NCI-H526 (cell line): ENCODE measurements at regions not wholly inside any gene's neighbourhood (a gene's known extent, or its start where the extent isn't known, plus 50 kb on each side); places are given as distances from the start of the nearest gene placed in this dataset.
A peak's percentile ranks its signal among the peaks of the same experiment; 100 is the strongest.
"Not testable (repeated sequence)": the region's sequence is repeated elsewhere in the genome, so short reads cannot be mapped to it uniquely, and the experiment has no call there.

Experiments used
- DNase-seq, 2 experiments: peaks; one replicate each; lab custom pipeline; 2025; lab: John Stamatoyannopoulos, UW

DNA sequence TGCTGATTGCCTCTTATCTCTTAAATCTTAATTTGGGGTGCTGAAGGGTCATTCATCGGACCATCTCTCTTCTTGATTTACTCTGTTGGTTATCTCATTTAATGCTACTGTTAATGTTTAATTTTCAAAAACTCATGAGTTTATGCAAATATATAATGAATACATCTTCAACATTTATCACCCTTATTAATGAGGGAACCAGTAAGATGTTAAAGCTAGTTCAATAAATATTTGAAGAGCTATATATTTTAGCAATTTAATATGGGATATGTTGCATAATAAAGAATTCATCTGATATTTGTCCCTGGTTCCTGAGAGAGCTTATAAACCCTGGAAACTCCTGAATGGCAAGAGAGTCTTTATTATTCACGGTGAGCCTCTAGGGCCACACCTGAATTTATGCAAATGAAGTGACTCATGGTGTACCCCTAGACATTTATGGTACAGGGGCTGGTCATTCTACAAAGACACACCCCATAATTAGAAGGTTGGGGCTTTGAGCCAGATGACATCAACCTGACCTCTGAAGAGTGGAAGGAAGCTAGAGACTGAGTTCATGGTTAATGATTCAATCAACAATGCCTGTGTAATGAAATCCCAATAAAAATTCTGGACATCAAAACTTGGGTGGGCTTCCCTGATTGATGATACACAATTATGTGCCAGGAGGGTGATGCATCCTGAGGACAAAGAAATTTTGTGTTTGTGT, 339.5 kb upstream of the ZNF608 start:
- DNase-seq: no peak

DNA sequence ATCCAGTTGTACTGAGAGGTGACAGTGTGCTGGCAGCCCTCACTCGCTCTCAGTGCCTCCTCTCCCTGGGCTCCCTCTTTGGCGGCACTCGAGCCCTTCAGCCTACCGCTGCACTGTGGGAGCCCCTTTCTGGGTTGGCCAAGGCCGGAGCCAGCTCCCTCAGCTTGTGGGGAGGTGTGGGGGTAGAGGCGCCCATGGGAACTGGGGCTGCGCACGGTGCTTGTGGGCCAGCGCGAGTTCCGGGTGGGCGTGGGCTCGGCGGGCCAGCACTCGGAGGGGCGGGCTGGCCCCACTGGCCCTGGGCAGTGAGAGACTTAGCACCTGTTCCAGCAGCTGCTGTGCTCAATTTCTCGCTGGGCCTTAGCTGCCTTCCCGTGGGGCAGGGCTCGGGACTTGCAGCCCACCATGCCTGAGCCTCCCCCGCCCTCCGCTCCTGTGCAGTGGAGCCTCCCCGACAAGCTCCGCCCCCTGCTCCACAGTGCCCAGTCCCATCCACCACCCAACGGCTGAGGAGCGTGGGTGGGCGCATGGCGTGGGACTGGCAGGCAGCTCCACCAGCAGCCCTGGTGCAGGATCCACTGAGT, 342.2 kb upstream of the ZNF608 start:
- DNase-seq: no peak

DNA sequence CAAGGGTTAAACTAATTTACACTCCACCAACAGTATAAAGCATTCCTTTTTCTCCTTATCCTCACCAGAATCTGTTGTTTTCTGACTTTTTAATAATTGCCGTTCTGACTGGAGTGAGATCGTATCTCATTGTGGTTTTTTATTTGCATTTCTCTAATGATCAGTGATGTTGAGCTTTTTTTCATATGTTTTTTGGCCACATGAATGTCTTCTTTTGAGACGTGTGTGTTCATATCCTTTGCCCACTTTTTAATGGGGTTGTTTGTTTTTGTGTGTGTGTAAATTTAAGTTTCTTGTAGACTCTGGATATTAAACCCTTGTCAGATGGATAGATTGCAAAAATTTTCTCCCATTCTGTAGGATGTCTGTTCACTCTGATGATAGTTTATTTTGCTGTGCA, 345.7 kb upstream of the ZNF608 start:
- not testable (repeated sequence) for DNase-seq

DNA sequence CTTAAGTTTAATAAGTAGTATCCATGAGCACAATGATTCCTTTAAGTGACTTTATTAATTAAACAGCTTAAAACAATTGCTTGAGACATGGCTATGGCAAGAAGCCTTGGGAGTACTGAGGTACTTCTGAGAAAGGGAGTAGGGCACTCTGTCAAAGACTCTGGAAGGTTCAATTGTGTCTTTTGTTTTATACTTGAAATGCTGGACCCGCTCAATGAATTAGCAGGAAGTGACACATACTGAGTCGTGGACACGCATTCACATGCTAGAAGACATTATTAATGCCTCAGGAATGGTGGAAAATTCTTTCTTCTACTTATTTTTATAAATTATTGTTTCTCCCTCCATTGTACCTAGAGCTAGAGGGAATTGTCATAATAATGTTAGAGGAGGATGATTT, 347.3 kb upstream of the ZNF608 start:
- DNase-seq: no peak

DNA sequence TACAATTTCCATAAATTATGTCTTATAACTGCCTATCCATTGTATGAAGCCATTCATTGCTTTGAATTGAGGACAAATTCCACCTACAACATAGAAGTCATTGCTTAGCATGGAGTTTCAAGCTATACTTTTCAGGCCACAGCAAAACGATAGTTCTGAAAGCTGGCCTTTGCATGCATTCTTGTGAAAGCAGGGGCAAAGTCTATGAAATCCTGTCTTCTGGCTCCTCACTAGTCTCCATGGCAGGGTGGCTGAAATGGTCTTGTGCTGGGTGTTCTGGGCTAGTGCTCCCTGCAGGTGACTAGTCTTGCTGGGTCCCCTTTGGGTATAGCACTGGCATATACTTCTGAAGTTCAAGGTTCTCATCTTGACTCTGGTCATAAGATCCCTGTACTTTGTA, 353.9 kb upstream of the ZNF608 start:
- no peak for DNase-seq

DNA sequence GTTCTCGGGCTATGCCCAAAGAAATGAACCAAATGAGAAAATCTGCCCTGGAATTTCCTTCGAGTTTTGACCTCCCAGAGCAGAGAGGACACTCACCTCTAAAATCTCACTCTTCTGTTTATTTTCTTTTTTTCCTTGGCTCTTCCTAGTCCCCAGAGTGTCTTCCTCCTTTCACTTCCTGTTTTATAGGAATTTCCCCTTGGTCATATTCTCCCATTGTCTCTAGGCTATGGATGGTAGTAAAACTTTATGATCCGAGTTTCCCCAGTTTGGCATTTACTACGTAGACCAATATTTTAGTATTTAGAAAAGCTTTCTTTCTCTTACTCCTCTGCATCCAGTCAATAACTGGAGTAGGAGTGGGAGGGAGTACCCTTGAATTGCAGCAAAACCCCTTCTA, 354.5 kb upstream of the ZNF608 start:
- no peak for DNase-seq

DNA sequence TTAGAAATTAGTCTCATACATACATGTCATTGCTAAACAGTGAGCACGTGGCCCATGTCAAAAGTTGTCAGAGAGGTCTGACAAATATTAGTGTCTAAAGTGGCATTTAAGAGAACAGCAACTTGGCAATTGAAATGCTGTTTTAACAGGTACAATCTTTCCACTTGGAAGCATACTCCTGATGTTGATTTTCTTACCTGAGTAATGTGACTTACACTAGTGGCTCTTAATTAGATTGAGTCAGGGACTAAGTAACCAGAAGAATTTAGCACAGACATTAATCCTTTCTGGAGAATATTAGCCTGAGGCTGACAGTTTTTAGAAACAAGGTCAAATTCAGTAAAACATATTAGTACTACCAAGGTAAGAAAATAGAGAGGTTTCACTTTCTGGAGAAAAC, 357.0 kb upstream of the ZNF608 start:
- no peak for DNase-seq

DNA sequence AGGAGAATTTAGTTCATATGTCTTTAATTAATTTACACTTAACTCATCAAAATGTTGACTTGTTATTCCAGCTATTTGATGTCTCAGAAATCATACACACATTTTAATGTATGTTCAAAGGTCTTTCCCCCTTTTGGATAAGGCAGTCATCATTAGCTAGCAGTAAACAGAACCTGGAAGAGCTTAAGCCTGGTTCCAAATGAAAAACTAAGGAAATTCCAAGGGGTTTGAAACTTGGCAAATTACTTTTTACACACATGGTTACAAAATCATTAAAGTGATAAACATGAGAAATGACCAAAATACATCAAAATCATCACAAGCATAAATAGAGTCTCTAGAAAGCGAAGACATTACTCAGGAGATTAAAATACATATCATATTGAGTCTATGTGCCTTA, 359.8 kb upstream of the ZNF608 start:
- DNase-seq: no peak

DNA sequence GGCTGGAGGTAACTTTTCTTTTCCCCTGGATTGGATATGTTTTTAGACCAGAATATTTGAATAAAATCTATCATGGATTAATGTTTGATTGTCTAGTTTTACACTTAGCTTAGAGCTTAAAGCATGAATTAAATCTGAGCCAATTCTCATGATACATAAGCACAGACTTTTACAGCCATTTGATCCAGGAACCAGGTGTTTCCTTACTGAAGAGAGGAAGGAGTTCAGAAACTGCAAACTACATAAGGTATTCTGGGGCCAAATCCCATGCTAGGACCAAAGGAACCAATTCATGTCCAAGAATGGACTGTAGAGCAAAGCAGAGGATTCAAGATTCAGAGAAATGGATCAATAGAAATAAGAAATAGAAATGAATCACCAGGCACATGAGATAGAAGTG, 360.4 kb upstream of the ZNF608 start:
- no peak for DNase-seq

DNA sequence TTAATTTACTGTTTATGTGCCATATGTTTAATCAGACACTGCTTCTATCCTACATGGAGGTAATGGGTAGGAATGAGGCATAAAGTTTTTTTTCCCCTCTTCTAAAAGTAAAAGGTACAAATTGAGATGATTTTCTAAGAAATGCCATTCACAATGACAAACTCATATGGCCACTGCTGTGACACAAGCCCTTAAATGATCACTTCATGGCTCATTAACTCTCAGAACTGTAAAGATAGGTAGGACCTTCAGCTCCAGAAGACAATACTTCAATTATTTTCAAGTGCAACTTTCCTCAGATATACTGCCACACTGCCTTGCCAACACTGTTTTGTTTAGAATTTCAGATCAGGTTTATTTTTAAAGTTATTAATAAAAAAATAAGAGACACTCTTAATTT, 362.9 kb upstream of the ZNF608 start:
- peak; percentile 55 to 56 for DNase-seq

DNA sequence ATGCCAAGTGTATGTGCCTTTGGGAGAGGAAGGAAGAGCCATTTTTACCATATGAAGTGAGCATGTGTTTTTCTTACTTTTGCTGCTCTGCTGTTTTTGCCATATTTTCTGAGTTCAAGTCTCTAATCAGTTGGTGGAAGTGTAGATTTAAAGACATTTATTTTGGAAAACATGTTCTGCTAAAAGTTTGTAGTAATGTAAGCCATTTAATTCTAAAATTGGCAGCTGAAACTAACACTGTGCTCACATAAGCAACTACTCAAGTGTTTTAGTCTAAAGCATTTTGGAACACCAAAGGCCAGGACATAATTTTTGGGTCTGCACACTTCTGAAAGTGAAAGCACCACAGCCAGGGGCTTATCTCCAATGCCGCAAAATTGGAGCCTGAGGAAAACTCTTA, 363.4 kb upstream of the ZNF608 start:
- DNase-seq: no peak

DNA sequence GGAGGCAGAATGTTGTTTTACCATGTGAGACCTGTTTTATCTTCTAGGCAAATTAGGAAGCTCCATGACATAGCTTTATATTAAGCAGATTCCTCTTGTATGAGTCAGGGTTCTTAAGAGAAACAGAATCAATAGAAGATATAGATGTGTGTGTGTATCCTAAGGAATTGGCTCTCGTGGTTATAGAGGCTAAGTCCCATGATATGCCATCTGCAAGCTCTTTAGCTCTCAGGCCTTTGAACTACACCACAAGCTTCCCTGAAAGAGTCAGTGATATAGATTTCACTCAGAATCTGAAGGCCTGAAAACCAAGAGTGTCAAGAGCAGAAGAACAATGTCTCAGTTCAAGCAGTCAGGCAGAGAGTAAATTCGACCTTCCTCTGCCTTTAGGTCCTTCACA, 365.8 kb upstream of the ZNF608 start:
- no peak for DNase-seq

DNA sequence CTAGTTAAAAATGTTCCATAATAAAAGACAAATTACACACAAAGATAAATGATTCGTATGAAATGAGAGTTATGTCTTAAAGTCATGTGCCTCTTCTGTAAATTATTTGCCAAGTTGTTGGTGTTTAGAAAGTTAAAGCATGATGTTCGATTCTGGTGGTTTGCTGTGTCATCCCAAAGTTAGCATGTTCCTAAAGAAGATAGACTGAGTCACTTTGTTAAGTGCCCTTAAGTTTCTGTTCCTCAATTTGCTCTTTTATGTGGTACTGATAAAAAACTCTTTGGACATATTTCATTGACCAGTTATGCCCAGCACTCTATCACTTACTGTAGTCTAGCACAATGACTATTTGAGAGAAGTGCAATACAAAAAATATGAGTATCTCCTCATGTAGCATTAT, 366.9 kb upstream of the ZNF608 start:
- DNase-seq: no peak

DNA sequence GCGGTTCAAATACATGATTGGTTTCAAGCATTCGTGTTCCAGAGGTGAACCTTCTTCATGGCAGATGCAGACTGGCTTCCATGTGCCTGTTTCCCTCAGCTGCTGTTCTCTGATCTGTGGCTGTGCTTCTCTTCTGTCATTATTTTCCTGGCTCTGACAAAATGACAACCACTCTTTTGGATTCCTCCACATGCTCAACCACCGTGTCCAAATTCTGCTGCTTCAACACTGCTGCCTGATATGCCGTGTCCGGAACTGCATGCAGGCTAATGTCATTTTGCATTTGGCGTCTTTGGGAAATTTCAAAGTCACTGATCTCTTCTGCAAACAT, 368.7 kb upstream of the ZNF608 start:
- no peak for DNase-seq

DNA sequence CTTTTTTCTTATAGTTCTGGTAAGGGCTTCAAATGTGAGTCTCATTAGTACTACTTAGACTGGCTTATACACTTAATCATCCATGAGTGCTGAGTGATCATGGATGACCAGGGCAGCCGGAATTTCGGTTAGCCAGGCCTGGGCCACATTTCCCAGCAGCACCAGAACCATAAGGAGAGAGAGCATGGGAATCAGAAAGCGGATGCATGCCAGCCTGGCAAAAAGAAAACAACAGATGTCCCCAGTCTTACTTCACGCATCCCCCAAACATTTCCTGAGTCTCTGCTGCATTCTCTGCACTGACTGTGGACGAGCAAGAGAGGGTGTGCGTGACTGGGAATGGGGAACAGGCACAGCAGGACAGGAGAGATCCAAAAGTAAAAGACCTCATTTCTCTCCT, 371.1 kb upstream of the ZNF608 start:
- DNase-seq: no peak

DNA sequence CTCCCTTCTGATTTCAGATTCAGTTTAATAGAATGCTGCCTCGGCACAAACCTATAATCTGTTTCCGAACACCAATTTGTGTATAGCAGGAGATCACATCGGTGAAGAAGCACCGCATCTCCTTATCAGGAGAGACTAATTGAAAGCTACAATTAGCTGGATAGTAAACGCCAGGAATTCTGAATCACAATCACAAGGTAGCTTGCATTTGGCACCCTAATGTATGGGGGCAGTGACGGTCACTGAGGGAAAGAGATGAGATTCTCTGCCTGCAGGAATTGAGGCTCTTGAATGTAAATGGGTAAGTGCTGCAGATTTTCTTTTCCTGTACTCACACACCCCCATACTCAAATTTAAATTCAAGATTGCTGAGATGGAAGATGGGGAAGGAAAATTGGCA, 373.6 kb upstream of the ZNF608 start:
- DNase-seq: no peak

DNA sequence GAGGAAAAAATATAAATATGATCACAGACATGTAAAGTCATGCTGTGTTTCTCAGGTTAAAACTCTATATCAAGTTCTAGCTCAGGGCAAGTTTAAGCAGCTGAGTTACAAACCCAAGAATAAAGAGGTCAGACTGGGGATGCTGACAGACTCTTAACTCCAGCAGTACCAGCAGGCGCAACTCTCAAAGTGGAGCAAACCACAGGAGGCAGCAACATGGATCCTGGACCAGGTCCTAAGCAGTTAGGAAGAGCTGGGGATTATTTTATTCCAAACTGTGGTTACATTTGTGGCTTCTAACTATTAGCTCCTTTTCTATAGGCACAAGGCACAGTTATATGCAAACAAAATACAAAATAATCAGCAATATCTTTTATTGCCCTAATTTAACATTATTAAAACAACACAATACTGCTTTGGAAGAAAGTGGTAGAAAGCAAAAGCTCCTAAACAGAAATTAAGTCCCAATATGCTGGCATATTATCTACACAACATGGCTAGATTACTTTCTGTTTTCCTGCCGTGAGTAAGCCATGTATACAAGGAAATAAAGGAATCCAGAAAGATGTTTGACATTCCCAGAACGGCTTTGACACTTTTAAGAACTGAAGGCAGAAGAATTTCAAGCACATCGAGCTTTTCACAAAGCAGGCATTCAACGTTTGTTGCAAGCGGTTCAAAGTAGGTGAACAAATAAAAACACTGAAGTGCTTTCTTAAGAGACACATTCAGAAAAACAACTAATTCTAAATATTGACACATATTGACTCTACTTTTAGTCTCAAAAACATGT, 378.8 kb upstream of the ZNF608 start:
- DNase-seq: no peak

DNA sequence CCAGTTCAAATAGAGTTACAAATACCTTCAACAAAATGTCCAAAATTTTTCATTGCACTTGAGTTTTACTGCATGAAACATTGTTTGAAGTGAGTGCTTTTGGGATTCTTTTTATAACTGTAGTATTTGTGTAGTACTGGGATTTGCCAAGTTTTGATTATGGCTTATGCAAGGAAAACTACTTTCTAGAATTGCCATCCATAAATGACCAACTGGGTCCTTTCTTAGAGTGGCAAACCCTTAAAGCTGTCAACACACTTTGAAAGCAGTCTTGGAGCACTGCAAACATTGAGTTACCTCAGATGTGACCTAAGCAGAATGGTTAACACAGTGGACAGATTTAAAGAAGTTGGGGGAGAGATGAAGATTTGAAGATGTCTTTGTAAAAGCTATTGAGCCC, 379.6 kb upstream of the ZNF608 start:
- DNase-seq: no peak

DNA sequence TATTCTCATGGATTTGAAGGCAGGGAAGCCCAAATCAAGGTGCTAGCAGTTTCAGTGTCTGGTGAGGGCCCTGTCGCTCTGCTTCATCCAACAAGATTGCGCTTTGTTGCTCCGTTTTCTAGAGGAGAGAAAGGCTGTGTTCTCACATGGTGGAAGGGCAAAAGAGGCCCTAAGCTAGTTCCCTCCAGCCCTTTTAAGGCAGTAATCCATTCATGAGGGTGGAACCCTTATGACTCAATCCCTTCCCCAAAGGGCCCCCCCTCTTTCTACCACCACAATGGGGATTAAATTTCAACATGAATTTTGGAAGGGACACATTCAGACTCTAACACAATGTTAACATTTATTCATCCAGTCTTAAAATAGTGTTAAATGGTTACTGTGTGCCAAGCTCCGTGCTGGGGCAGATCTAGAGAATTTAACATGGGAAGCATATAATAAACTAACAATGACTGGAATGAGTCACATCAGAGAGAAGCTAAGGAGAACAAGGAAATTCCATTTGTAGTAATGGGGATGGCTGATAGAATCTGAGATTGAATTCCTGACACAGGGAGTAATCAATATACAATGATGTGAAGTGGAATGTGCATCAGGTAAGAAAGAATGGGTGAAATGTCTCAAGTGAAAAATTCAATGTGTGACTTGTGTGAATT, 382.8 kb upstream of the ZNF608 start:
- no peak for DNase-seq

DNA sequence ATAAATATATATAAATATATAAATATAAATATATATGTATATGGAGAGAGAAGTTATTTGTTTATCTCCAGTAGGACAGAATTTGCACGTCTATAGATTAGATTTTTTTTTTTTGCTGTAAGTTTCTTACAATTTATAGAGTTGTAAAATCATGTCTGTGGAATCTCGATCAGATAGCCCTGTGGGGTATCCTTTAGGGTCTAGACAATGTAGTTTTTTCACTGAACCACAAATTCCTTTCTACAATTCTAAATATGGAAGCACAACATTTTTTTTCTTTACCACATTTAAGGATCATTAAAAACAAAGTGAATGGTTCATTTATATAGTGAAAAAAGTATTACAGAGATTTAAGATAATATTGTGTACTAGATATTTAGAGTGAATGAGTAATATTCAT, 384.2 kb upstream of the ZNF608 start:
- no peak for DNase-seq

DNA sequence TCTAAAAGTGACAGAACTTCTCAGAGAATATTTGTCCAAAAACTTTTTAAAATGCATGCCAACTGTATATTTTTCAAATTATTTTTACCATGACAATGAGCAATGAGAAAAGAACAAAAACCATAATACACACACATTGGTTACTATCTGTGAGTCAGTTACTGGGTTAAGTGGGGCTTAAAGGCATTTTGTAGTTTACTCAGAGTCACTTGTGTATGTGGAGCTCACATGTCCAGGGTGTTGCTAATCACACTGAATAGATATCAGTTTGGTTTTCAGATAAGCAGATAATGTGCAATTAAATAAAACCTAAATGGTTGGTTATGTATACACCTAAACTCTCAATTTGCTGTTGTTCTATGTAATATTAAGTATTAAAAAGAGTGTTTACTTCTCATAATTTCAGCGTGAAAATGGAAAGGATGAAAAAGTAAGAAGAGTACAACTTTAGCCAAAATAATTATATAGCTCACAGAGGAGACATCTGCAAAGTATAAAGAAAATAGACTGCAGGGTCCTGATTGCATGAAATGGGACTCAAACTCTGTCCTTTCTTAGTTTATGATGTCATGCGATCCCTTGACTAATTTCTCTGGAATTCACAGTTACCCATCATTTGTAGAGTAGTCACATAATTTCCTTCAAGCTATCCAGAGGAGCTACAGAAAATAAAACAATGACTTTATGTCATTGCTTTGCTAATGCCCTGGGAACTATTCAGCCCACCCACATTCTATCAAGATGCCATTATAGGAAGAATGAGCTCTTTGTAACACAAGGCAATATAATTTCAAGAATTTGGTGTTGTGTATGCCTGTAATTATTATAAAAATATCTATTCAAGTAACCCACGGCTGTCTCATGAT, 388.0 kb upstream of the ZNF608 start:
- DNase-seq: no peak

DNA sequence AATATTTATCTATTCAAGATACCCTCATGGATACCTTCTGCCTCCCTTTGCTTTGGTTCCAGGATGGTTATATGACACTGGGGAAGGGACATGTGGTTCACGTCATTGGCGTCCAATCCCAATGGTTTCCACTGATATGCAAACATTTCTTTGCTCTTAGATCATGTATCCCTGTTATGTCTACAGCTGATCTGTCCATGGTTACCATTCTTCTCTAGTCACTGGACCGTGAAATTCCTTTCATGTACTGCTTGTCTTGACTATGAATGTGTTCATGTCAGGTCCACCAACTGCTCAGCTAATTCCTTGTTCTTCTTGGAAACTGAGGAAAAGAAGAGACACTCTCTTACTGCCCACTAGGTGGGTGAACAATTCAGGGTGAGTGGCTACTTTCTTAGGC, 391.1 kb upstream of the ZNF608 start:
- peak; percentile 80 to 86 for DNase-seq
